OCI-LY3 (cell line): ENCODE measurements at regions not wholly inside any gene's neighbourhood (a gene's known extent, or its start where the extent isn't known, plus 50 kb on each side); places are given as distances from the start of the nearest gene placed in this dataset.

Experiments
- EZH2phosphoT487 ChIP-seq: fragments of 200-600 bp; shearing (Covaris generic); IDR thresholded peaks from 2 replicates; pipeline ENCODE4 v1.6.1; 2018; ENCODE audit warnings: antibody characterized with exemption, mixed run types, low read depth
- TF ChIP-seq, protein P1 (sequence below): fragments of 200-600, 300-600 bp; sonication (generic); IDR thresholded peaks from 2 replicates; pipeline ENCODE4 v1.5.1; 2014; ENCODE audit warnings: antibody characterized with exemption, low read length, low read depth

DNA sequence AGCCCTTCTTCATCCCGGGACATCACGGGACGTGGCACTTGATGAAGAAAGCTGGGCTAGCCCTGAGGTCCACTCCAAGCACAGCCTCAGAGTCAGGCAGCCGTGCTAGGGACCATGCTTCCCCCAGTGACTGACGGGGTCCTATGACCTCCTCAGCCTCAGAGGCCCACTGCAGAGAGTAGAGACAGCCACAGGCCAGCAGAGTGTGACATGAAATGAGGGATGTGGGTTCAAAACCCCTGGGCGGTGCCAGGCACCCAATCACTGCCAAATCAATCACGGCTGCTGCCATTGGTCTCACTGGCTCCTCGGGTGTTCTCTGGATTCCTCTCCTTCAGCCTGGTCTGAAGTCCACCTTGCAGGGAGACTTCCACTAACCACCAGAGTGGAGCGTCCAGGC is 197.7 kb upstream of the CDH4 start:
- TF ChIP-seq, protein P1, sequence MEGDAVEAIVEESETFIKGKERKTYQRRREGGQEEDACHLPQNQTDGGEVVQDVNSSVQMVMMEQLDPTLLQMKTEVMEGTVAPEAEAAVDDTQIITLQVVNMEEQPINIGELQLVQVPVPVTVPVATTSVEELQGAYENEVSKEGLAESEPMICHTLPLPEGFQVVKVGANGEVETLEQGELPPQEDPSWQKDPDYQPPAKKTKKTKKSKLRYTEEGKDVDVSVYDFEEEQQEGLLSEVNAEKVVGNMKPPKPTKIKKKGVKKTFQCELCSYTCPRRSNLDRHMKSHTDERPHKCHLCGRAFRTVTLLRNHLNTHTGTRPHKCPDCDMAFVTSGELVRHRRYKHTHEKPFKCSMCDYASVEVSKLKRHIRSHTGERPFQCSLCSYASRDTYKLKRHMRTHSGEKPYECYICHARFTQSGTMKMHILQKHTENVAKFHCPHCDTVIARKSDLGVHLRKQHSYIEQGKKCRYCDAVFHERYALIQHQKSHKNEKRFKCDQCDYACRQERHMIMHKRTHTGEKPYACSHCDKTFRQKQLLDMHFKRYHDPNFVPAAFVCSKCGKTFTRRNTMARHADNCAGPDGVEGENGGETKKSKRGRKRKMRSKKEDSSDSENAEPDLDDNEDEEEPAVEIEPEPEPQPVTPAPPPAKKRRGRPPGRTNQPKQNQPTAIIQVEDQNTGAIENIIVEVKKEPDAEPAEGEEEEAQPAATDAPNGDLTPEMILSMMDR, result no peak
- no peak for TF ChIP-seq EZH2phosphoT487
